HepG2 (cell line): ENCODE measurements at regions not wholly inside any gene's neighbourhood (a gene's known extent, or its start where the extent isn't known, plus 50 kb on each side); places are given as distances from the start of the nearest gene placed in this dataset.
A peak's percentile ranks its signal among the peaks of the same experiment; 100 is the strongest.

ENCODE experiments used
- ATAC-seq: fragments of 200-7000 bp; cut with Tn5 transposase; 3 replicates; pipeline ENCODE4 v1.9.1; 2020; ENCODE audit warnings: mild to moderate bottlenecking, moderate library complexity
- BruUV-seq: library from RNA; stranded (reverse); fragments of 400-500 nt; replicated peaks from 2 replicates; lab custom pipeline; 2021; lab: Mats Ljungman, UMichigan
- CTCF ChIA-PET: fragments of 300-600 bp; formaldehyde crosslinking; extraction: SDS; loops from one replicate; lab custom pipeline; 2021; ENCODE audit warnings: low total read pairs, inconsistent platforms, low intra/inter-chr PET ratio; lab: Yijun Ruan, JAX
- POLR2A ChIA-PET: fragments of 350-600 bp; sonication (Branson Sonifier 250); formaldehyde crosslinking; loops from one replicate; lab custom pipeline; 2020; ENCODE audit warnings: antibody characterized with exemption, inconsistent platforms; lab: Yijun Ruan, JAX
- DNase-seq: peaks from one replicate; pipeline ENCODE4 v3.0.0-alpha.2; 2015; ENCODE audit warnings: low spot score
- FAIRE-seq: peaks from 3 replicates; lab custom pipeline; 2011; peaks lifted over from hg19 to GRCh38; lab: Jason Lieb, UNC
- H2AFZ ChIP-seq: one replicate; pipeline ENCODE4 v1.6.1; 2011; ENCODE audit warnings: low read length, inconsistent platforms
- H3K27ac ChIP-seq: fragments of 300-600 bp; 3 replicates; pipeline ENCODE4 v1.8.0; 2011; ENCODE audit warnings: mixed run types, mild to moderate bottlenecking, mixed read lengths, low read length, inconsistent platforms; ENCODE audit not compliant: insufficient read depth; ENCODE audit errors: extremely low read length
- H3K27me3 ChIP-seq, 2 experiments: fragments of 200-600 bp in 1 of 2; 2 replicates in 1 of 2; 3 replicates in 1 of 2; pipeline versions ENCODE4 v1.6.0 to v1.8.0; 2011; ENCODE audit warnings: low read length in 2 of 2, mild to moderate bottlenecking in 2 of 2, moderate library complexity in 2 of 2, inconsistent platforms in 1 of 2; ENCODE audit not compliant: insufficient read depth in 2 of 2, control insufficient read depth in 1 of 2
- H3K36me3 ChIP-seq, 2 experiments: fragments of 200-600 bp in 1 of 2; replicated peaks in 1 of 2; 2 replicates in 1 of 2; 3 replicates in 1 of 2; pipeline versions ENCODE4 v1.5.1 to v1.8.0; 2011; ENCODE audit warnings: low read length in 2 of 2, inconsistent platforms in 1 of 2; ENCODE audit not compliant: insufficient read depth in 2 of 2, control insufficient read depth in 1 of 2
- H3K4me1 ChIP-seq: 2 replicates; pipeline ENCODE4 v1.5.1; 2012; ENCODE audit warnings: low read length, inconsistent platforms; ENCODE audit not compliant: insufficient read depth
- H3K4me2 ChIP-seq: 2 replicates; pipeline ENCODE4 v1.6.0; 2011; ENCODE audit warnings: low read depth, low read length, inconsistent platforms
- H3K4me3 ChIP-seq, 3 experiments: fragments of 200-600 bp in 1 of 3; sonication (generic), shearing (Covaris generic) in 1 of 3; replicated peaks in 1 of 3; 2 replicates each; pipeline ENCODE4 v1.5.1; 2011 to 2016; ENCODE audit warnings: low read length in 3 of 3, inconsistent platforms in 2 of 3, low read depth in 2 of 3, mild to moderate bottlenecking in 2 of 3, control low read depth in 1 of 3, mixed read lengths in 1 of 3; ENCODE audit not compliant: insufficient read depth in 1 of 3
- H3K79me2 ChIP-seq: one replicate; pipeline ENCODE4 v1.6.1; 2011; ENCODE audit warnings: low read length, inconsistent platforms; ENCODE audit not compliant: insufficient read depth
- H3K9ac ChIP-seq: 2 replicates; pipeline ENCODE4 v1.6.0; 2011; ENCODE audit warnings: mild to moderate bottlenecking, low read depth, low read length, inconsistent platforms; ENCODE audit not compliant: insufficient read depth
- H3K9me3 ChIP-seq: 2 replicates; pipeline ENCODE4 v1.5.1; 2012; ENCODE audit warnings: mild to moderate bottlenecking, low read length
- H4K20me1 ChIP-seq: 2 replicates; pipeline ENCODE4 v1.6.0; 2011; ENCODE audit warnings: inconsistent platforms, mild to moderate bottlenecking, low read length, moderate library complexity; ENCODE audit not compliant: insufficient read depth
- ATF5 ChIP-seq: sonication (generic); formaldehyde crosslinking; IDR thresholded peaks from 2 replicates; pipeline ENCODE4 v1.4.0; 2020; ENCODE audit warnings: mild to moderate bottlenecking, low read depth, missing genetic modification reagents
- CEBPB ChIP-seq: IDR thresholded peaks from 2 replicates; pipeline ENCODE4 v1.6.1; 2011; ENCODE audit warnings: low read depth, low read length, improper control_type of control experiment, borderline replicate concordance
- HMGXB3 ChIP-seq: sonication (generic); formaldehyde crosslinking; IDR thresholded peaks from 2 replicates; pipeline ENCODE4 v1.4.0; 2020; ENCODE audit warnings: missing genetic modification reagents, borderline replicate concordance
- NAIF1 ChIP-seq: sonication (generic); formaldehyde crosslinking; IDR thresholded peaks from 2 replicates; pipeline ENCODE4 v1.5.0; 2020; ENCODE audit warnings: mild to moderate bottlenecking, missing genetic modification reagents, borderline replicate concordance
- ZNF501 ChIP-seq: sonication (generic); formaldehyde crosslinking; IDR thresholded peaks from 2 replicates; pipeline ENCODE4 v1.5.1; 2020; ENCODE audit warnings: mild to moderate bottlenecking, moderate library complexity, missing genetic modification reagents
- ZNF569 ChIP-seq: sonication (generic); formaldehyde crosslinking; IDR thresholded peaks from 2 replicates; pipeline ENCODE4 v1.5.0; 2020; ENCODE audit warnings: mild to moderate bottlenecking, missing genetic modification reagents, moderate library complexity, borderline replicate concordance
- ZSCAN20 ChIP-seq: sonication (generic); formaldehyde crosslinking; IDR thresholded peaks from 2 replicates; pipeline ENCODE4 v1.4.0; 2020; ENCODE audit warnings: missing genetic modification reagents, mild to moderate bottlenecking, borderline replicate concordance
- WGBS: methylation state at CpG from one replicate; pipeline ENCODE4 v1.1.6; 2017; ENCODE audit warnings: low lambda C conversion rate; 5-methylcytosine and 5-hydroxymethylcytosine counted together
- in situ Hi-C: cut with HindIII; loops from 2 replicates; pipeline ENCODE4 v1.10.0; 2017; ENCODE audit warnings: low pct_unique_long_range_greater_than_20kb; ENCODE audit not compliant: extremely low pct_ligation_motif_present
- intact Hi-C: fragments of 100-400 bp; cut with micrococcal nuclease; formaldehyde crosslinking; loops from one replicate; pipeline ENCODE4 v1.10.0; 2022; ENCODE audit not compliant: unreplicated experiment

GRCh38 chr13:34731486-34731885 is 210.6 kb upstream of the NBEA start (continued):
- TF ChIP-seq HMGXB3 (CRISPR knock-in tag): no peak
- TF ChIP-seq ZNF569: no peak
- no peak for TF ChIP-seq ZSCAN20
- no peak for TF ChIP-seq ATF5 (CRISPR knock-in tag)
- TF ChIP-seq ZNF501 (CRISPR knock-in tag): no peak

GRCh38 chr13:34733721-34734120 is 208.3 kb upstream of the NBEA start:
- BruUV-seq: no TSS peak
- Histone ChIP-seq H3K27me3 (no peaks in the 10 kb centered on the region), H3K36me3 (no peaks in the 10 kb centered on the region), H3K4me2 (no peak overlapping the region), H3K79me2 (no peaks in the 10 kb centered on the region), H3K4me3 (no peak overlapping the region), H3K9me3 (no peaks in the 10 kb centered on the region), H4K20me1 (no peaks in the 10 kb centered on the region), H3K4me1 (no peaks in the 10 kb centered on the region), H2AFZ (no peak overlapping the region), H3K9ac (no peak overlapping the region), H3K27ac (no peak overlapping the region)
- in situ Hi-C loops: no loop called here
- intact Hi-C loops: no loop called here
- DNase-seq (no peak), FAIRE-seq (no peak), ATAC-seq (no peak)
- TF ChIP-seq NAIF1: no peak
- peak; percentile 51; the same call in 1 of the 2 replicates for TF ChIP-seq CEBPB
- POLR2A ChIA-PET: no interaction called here
- CTCF ChIA-PET: no interaction called here
- WGBS: 1% methylated on average over 3 of the region's 3 CpGs
